ENCODE measurements at regions not wholly inside any gene's neighbourhood (a gene's known extent, or its start where the extent isn't known, plus 50 kb on each side); places are given as distances from the start of the nearest gene placed in this dataset.
"Not testable (repeated sequence)": the region's sequence is repeated elsewhere in the genome, so short reads cannot be mapped to it uniquely, and the experiment has no call there.

- no peak for DNase-seq (ENCODE audit: insufficient read length, low spot score, missing footprints)
- no peak overlapping the region for H2AFZ ChIP-seq (ENCODE audit: low read length)
- no peaks in the 10 kb centered on the region for H3K79me2 ChIP-seq (ENCODE audit: insufficient read depth, low read length)
- no peak overlapping the region for H3K4me2 ChIP-seq (ENCODE audit: insufficient read depth, low read length)
- peaks cover 2% of the 10 kb centered on the region for H3K9me3 ChIP-seq (ENCODE audit: low read depth, low read length)
- no peaks in the 10 kb centered on the region for H3K36me3 ChIP-seq (ENCODE audit: insufficient read depth, low read length)
- TF ChIP-seq, protein P1, sequence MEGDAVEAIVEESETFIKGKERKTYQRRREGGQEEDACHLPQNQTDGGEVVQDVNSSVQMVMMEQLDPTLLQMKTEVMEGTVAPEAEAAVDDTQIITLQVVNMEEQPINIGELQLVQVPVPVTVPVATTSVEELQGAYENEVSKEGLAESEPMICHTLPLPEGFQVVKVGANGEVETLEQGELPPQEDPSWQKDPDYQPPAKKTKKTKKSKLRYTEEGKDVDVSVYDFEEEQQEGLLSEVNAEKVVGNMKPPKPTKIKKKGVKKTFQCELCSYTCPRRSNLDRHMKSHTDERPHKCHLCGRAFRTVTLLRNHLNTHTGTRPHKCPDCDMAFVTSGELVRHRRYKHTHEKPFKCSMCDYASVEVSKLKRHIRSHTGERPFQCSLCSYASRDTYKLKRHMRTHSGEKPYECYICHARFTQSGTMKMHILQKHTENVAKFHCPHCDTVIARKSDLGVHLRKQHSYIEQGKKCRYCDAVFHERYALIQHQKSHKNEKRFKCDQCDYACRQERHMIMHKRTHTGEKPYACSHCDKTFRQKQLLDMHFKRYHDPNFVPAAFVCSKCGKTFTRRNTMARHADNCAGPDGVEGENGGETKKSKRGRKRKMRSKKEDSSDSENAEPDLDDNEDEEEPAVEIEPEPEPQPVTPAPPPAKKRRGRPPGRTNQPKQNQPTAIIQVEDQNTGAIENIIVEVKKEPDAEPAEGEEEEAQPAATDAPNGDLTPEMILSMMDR (IDR thresholded peaks at IDR 0.05; ENCODE audit: extremely low read depth, low read depth, low read length): no peak
- no peaks in the 10 kb centered on the region for H3K27me3 ChIP-seq (ENCODE audit: insufficient read depth, low read length)
- H3K4me3 ChIP-seq (ENCODE audit: insufficient read depth, low read length): no peak overlapping the region
- no peak overlapping the region for H3K27ac ChIP-seq (ENCODE audit: low read depth, low read length)
- H4K20me1 ChIP-seq (ENCODE audit: insufficient read depth, low read length): no peaks in the 10 kb centered on the region
- H3K4me1 ChIP-seq (ENCODE audit: insufficient read depth, low read length): no peaks in the 10 kb centered on the region
Measured at GRCh38 chr4:179372746-179373145, 1930.5 kb upstream of the AGA start.

DNA sequence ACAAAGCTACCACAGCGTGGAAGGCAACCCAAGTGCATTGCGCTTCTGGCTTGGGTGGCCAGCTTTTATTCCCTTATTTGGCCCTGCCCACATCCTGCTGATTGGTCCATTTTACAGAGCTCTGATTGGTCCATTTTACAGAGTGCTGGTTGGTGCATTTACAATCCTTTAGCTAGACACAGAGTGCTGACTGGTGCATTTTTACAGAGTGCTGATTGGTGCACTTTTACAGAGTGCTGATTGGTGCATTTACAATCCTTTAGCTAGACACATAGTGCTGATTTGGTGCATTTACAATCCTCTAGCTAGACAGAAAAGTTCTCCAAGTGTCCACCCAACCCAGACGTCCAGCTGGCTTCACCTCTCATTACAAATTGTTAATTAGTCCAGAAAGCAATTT lies 1936.6 kb upstream of the AGA start:
- not testable (repeated sequence) for H3K79me2 ChIP-seq (ENCODE audit: insufficient read depth, low read length); H3K4me3 ChIP-seq (ENCODE audit: insufficient read depth, low read length); DNase-seq (ENCODE audit: insufficient read length, low spot score, missing footprints); H3K9me3 ChIP-seq (ENCODE audit: low read depth, low read length); H3K27me3 ChIP-seq (ENCODE audit: insufficient read depth, low read length); H4K20me1 ChIP-seq (ENCODE audit: insufficient read depth, low read length); H3K4me1 ChIP-seq (ENCODE audit: insufficient read depth, low read length); H3K4me2 ChIP-seq (ENCODE audit: insufficient read depth, low read length); H3K36me3 ChIP-seq (ENCODE audit: insufficient read depth, low read length); H3K27ac ChIP-seq (ENCODE audit: low read depth, low read length); H2AFZ ChIP-seq (ENCODE audit: low read length)

- no peaks in the 10 kb centered on the region for H3K4me1 ChIP-seq (ENCODE audit: insufficient read depth, low read length)
- H3K79me2 ChIP-seq (ENCODE audit: insufficient read depth, low read length): no peaks in the 10 kb centered on the region
- no peaks in the 10 kb centered on the region for H4K20me1 ChIP-seq (ENCODE audit: insufficient read depth, low read length)
- H3K4me2 ChIP-seq (ENCODE audit: insufficient read depth, low read length): no peak overlapping the region
- H3K27me3 ChIP-seq (ENCODE audit: insufficient read depth, low read length): no peaks in the 10 kb centered on the region
- no peak overlapping the region for H3K4me3 ChIP-seq (ENCODE audit: insufficient read depth, low read length)
- no peak for DNase-seq (ENCODE audit: insufficient read length, low spot score, missing footprints)
- H2AFZ ChIP-seq (ENCODE audit: low read length): no peak overlapping the region
- TF ChIP-seq, protein P1 (IDR thresholded peaks at IDR 0.05; ENCODE audit: extremely low read depth, low read depth, low read length): no peak
- no peaks in the 10 kb centered on the region for H3K36me3 ChIP-seq (ENCODE audit: insufficient read depth, low read length)
- no peak overlapping the region for H3K27ac ChIP-seq (ENCODE audit: low read depth, low read length)
- H3K9me3 ChIP-seq (ENCODE audit: low read depth, low read length): peaks cover 4% of the 10 kb centered on the region
Measured at GRCh38 chr4:179392787-179393186, 1950.5 kb upstream of the AGA start.

DNA sequence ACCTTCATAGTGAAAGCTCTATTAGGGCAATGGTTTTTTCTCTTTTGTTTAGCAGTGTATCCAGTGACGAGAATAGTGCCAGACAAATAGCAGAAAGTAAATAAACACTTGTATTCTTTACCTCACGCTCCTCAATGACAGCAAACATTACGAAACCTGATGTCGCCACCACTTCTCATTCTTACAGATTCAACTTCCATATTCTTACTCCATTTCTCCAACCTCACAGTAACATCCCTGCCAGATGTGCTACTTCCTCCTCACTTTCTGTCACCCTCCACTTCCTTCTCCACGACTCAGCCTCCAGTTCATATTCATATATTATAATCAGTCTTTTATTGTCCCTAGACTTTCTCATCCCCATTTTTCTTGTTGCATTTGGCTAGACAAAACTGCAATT lies 1956.2 kb upstream of the AGA start:
- Histone ChIP-seq H3K4me1 (ENCODE audit: insufficient read depth, low read length) (no peaks in the 10 kb centered on the region), H4K20me1 (ENCODE audit: insufficient read depth, low read length) (no peaks in the 10 kb centered on the region), H3K9me3 (ENCODE audit: low read depth, low read length) (peaks cover 2% of the 10 kb centered on the region), H3K27ac (ENCODE audit: low read depth, low read length) (no peak overlapping the region), H3K79me2 (ENCODE audit: insufficient read depth, low read length) (no peaks in the 10 kb centered on the region), H3K27me3 (ENCODE audit: insufficient read depth, low read length) (no peaks in the 10 kb centered on the region), H3K36me3 (ENCODE audit: insufficient read depth, low read length) (no peaks in the 10 kb centered on the region), H2AFZ (ENCODE audit: low read length) (no peak overlapping the region), H3K4me2 (ENCODE audit: insufficient read depth, low read length) (no peak overlapping the region), H3K4me3 (ENCODE audit: insufficient read depth, low read length) (no peak overlapping the region)
- DNase-seq (ENCODE audit: insufficient read length, low spot score, missing footprints): no peak
- TF ChIP-seq, protein P1 (IDR thresholded peaks at IDR 0.05; ENCODE audit: extremely low read depth, low read depth, low read length): no peak
